Caki2 (cell line): ENCODE measurements at regions not wholly inside any gene's neighbourhood (a gene's known extent, or its start where the extent isn't known, plus 50 kb on each side); places are given as distances from the start of the nearest gene placed in this dataset.
"Not testable (repeated sequence)": the region's sequence is repeated elsewhere in the genome, so short reads cannot be mapped to it uniquely, and the experiment has no call there.

Experiments used
- DNase-seq: peaks from one replicate; pipeline ENCODE4 v3.0.0-alpha.2; 2015; ENCODE audit warnings: low read depth
- in situ Hi-C: cut with HindIII; loops from 2 replicates; pipeline ENCODE4 v1.10.0; 2016; ENCODE audit warnings: low sequenced_read_pairs, low pct_unique_long_range_greater_than_20kb, mixed read lengths

DNA sequence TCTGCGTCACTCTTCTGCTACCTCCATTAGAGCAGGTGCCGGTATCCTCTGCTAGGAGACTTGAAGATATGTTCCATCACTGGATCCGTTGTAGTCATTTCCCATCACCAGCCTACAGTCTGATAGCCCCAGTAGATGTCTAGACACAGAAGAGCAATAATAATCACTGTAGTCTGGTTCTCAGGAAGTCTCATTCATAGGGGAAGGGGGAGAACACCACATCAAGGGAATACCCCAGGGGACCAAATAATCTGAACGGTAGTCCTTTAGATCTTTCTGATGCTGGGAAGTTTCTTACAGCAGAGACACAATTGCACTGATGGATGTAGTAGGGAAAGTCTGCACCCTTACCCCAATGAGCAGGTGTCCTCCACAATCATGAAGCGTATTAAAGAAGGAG, 595.0 kb downstream of the EPHA3 start:
- DNase-seq = no peak
- in situ Hi-C loops = no loop called here

DNA sequence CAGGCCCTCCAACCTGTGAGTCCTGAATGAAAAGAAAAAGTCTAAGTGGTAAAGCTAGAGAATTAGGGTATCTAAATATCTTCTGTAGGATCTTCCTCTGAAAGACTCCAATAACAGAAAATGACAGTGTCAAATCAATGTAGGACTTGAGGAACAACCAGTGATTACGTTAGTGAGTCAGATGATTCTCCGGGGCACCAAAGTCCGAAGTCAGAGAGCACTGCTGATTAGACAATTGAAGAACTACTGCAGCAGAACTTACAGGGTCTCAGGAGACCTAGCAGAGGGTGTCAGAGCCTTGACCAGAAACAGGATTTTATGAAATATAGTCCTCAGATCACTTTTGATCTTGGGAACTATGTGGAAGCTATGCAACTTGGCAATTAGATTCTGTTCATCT, 605.8 kb downstream of the EPHA3 start:
- no peak for DNase-seq
- in situ Hi-C loops = no loop called here

DNA sequence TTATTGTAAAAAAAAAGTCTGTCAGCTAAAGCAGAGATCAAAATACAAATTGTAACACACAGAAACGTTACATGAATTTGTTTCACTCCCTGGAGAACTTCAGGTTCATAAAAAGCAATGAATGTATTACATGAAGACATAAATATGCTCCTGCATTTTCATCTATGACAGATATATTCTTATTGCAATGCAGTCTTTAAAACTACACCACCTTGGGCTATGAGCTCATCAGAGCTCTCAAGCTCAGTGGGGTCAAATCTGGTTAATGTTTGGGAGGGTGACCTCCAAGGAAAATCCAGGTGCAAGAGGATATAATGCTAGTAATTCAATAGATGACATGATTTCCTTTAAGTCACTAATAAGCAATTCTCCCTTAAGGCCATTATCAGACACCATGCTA, 606.8 kb downstream of the EPHA3 start:
- in situ Hi-C loops = no loop called here
- DNase-seq = no peak

DNA sequence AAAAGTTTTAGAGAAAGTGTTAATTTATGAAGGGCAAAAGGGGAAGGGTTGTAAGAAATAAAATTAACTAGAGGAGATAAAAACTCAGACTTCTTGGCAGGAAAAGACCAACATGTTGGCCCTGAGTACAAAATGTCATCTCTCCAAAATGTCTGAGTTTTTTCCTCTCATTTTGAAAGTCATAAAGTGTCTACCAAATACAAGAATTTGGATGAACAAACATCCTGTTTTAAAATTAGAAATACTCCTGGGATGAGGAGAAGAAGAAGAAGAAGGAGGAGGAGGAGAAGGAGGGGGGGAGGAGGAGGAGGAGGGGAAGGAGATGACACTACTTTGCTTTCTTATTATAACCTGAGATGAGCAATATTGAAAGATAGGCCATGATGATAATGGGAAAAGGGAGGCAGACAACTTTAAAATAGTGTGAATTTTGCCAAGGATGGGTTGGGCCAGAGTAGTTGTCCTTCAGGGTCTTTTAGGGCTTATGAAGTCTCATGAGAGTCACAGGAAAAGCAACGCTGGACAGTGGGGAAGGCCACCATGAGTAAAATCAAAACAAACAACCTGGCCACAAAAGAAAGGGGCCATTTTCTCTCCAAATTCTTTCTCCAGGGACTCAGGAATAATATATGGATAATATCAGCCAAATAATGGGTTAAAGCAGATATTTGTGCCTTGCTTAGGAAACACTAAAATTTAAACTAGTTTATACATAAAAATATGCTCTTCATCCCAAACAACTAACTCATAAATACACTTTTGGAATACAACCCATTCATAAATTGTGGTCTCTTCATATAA, 632.9 kb downstream of the EPHA3 start:
- DNase-seq = no peak

DNA sequence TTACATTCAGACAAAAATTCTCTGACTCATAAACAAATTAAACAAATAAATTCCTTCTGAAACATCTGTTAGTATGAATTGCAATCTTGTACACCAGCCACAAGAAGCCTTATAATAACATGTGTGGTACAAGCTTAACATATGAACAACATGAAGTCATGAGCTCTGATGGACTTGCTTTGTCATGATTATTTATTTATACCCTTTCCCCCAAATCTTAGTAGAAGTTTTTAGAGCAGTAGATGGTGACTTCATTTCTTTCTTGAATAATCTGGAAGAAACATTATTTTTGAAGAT, 633.4 kb downstream of the EPHA3 start:
- no peak for DNase-seq
- in situ Hi-C loops = no loop called here

More for the DNA sequence above, 632.9 kb downstream of the EPHA3 start:
- in situ Hi-C loops = no loop called here

DNA sequence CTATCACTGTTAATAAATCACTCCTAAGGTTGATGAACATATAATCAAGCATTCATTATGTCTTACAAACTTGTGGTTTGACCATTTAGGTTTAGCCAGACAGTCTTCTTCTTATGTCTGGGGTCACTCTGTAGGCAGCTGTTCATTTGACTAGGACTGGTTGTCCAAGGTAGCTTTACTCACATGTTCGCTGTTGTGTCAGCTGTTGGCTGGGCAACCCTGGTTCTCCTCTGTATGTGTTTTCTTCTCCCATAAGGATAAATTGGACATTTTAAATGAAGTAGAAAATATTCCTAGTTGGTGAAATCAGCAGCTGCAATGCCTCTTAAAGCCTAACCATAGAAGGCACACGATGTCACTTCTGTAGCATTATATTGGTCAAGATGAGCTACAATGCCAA, 635.1 kb downstream of the EPHA3 start:
- in situ Hi-C loops = no loop called here

DNA sequence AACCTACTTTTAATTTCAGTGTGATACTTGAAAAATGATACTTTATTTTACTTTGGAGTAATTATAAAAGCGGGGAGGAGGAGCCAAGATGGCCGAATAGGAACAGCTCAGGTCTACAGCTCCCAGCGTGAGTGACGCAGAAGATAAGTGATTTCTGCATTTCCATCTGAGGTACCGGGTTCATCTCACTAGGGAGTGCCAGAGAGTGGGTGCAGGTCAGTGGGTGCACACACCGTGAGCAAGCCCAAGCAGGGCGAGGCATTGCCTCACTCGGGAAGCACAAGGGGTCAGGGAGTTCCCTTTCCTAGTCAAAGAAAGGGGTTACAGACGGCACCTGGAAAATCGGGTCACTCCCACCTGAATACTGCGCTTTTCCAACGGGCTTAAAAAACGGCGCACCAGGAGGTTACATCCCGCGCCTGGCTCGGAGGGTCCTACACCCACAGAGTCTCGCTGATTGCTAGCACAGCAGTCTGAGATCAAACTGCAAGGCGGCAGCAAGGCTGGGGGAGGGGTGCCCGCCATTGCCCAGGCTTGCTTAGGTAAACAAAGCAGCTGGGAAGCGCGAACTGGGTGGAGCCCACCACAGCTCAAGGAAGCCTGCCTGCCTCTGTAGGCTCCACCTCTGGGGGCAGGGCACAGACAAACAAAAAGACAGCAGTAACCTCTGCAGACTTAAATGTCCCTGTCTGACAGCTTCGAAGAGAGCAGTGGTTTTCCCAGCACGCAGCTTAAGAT, 640.3 kb downstream of the EPHA3 start:
- DNase-seq, in situ Hi-C loops: not testable (repeated sequence)

More for the DNA sequence above, 635.1 kb downstream of the EPHA3 start:
- DNase-seq = no peak

DNA sequence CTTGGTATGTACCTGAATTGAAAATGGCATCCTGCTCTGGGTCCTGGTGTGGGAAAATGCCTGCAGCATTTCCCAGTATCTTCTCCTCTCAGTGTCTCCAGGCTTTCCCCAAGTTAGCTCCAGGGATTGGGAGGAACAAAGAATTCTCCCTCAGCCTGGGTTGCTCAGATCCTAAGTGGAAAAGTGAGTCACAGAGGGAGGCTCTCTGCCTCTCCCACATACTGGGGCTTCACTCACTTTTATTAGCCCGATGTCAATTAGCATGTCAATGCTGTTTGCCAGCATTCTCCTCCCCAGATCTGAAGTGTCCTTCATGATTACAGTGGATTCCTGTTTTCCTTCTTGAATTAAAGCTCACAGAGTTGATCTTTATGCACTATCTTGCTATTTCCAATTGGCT, 655.0 kb downstream of the EPHA3 start:
- in situ Hi-C loops = no loop called here
- no peak for DNase-seq

DNA sequence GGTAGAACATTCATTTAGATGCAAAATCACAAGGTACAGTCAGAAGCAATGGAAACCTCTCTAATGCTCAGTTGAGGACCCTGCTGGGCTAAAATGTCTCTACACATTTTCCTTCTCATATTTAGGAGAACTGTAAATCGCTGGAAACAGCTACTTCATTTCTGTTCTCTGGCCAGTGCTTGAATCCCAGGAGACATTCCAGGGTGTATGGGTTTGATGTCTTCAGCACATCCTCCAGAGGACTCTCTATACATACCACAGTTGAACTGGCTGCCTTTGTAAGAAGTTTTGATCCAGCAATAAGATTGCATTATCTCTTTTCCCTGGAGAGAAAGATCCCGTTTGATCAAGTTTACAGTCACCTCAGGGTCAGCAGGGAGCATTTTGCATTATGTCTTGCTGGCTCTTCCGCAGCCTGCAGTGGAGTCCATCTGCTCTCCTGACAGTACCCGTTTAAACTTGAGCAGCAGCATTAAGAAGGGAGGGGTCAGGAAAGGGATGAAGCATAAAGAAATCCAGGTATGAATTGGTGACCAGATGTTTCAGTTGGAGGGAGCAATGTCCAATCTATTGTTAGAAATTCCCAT, 676.0 kb downstream of the EPHA3 start:
- in situ Hi-C loops = no loop called here
- no peak for DNase-seq

DNA sequence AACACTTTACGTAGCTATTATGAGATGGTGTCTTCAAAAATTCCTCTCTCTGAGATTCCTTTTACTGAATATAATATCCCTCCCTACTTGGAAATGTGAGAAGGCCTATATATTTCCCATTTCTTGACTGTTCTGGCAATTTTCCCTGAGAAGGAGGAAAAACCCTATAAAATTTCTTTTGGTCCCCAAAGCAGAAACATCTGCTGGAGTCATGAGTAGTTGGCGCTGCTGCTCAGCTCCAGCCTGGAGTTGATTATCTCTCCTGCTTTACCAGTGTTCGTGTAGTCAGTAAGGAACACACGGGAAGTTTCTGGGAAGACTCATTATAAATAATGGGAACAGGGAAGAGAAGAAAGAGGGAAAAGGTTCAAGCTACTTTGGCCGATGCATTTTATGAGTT, 680.1 kb downstream of the EPHA3 start:
- in situ Hi-C loops = no loop called here
- no peak for DNase-seq

DNA sequence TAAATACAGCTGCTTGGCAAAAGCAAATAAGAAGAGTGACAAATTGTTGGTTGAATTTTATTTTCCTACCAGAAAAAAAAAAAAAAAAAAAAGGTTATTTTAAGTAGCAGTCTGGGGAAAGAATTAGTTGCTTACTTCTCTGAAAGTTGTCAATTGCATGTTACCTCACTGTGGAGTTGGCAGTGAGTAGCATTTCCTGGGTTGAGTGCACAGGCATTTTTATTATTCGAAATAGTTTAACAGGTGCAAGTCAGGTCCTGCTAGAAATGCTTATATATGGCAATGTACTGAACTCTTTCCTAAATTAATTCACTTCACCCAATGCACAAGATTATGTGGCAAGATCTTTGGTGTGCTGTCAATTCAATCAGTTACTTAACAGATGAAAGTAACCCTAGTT, 680.6 kb downstream of the EPHA3 start:
- in situ Hi-C loops = no loop called here

DNA sequence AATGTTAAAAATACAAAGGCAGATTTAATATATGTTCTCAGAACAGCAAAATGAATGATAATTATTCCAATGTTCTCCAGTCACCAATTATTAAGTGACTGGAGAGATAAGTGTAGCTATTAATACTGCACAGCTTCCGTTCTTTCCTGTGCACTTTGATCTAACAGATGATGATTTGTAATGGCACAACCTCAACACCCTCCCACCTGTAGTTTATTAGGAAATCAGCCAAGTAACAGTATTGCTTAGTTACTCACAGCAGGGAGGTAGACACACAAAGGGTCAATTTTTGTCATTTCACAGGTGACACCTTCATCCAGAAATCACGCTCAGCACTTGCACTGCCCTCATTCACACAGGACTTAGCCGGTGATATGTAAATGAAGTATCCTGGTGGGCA, 688.1 kb downstream of the EPHA3 start:
- in situ Hi-C loops = no loop called here
- DNase-seq = no peak

More for the DNA sequence above, 680.6 kb downstream of the EPHA3 start:
- DNase-seq = no peak

DNA sequence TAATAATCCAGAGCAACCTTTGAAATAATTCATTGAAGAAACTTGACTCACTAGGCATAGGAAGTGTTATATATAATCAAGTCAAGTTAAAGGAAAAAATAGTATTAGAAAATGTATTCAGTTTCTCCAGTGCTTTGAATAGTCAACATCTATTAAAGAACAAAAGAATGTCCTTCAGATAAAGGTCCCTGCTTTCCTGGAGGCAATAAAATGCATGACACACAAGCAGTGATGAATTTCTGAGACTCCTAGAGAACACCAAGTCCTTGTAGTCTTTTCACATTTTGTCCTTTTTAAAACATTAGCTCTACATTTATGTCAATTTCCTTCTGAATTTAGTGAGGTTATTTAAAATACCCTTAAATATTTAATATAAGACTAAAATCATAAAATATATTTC, 695.5 kb downstream of the EPHA3 start:
- no peak for DNase-seq
- in situ Hi-C loops = no loop called here

DNA sequence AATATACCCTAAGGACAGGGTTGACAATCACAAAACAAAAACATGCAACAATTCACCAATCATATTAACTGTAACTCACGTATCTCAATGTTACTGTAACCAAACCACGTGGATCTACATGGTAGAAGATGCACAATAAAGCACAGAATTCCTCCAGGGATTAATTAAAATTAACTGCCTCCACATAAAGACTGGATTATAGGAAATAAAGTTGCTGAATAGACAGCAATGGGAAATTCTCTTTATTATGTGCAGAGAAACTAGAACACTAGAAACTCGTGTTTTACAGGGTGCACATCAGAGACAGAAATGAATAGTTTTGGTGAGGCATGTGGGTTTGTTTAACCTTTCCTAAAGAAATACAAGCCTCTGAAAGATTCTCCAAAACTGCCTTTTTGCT, 696.3 kb downstream of the EPHA3 start:
- in situ Hi-C loops = no loop called here
- no peak for DNase-seq

DNA sequence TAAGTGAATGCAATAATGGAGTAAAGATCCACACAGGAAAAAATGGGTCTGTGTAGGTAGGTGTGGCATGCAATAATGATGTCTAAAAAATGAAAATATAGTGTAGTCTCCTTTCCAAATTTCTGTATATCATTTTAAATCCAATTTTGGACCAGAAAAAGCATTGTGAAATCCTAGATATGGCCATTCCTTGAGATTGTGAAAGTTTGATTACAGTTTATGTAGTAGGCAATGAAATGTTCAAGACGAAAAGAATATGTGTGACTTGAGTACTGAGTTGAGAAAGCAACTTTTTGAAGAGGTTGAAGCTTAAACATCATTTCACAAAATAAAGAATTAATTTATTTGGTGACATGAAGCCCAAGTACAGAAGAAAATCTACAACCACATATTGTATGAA, 698.7 kb downstream of the EPHA3 start:
- DNase-seq = no peak
- in situ Hi-C loops = no loop called here

DNA sequence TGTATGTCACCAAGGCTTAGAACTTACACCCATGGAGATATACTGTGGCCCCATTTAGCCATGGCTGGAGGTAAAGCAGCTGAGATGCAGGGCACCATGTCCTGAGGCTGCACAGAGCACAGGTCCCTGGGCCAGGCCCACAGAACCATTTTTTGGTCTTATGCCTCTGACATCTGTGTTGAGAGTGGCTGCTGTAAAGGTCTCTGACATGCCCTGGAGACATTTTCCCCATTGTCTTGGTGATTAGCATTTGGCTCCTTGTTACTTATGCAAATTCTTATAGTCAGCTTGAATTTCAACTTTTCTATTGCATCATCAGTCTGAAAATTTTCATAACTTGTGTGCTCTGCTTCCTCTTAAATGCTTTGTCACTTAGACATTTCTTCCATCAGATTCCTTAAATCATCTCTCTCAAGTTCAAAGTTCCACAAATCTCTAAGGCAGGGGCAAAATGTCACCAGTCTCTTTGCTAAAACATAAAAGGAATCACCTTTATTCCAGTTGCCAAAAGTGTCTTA, 701.3 kb downstream of the EPHA3 start:
- no peak for DNase-seq
- in situ Hi-C loops = no loop called here

DNA sequence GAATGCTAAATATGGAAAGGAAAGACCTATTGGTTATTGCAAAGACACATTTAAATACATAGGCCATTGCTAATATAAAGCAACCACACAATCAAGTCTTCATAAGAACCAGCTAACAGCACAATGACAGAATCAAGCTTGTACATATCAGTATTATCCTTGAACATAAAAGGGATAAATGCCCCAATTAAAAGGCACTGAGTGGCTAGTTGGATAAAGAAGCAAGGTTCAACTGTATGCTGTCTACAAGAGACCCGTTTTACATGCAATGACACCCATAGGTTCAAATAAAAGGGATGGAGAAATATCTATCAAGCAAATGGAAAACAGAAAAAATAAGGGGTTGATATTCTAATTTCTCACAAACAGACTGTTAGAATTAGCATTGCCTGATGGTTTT, 706.1 kb downstream of the EPHA3 start:
- in situ Hi-C loops = no loop called here
- no peak for DNase-seq

DNA sequence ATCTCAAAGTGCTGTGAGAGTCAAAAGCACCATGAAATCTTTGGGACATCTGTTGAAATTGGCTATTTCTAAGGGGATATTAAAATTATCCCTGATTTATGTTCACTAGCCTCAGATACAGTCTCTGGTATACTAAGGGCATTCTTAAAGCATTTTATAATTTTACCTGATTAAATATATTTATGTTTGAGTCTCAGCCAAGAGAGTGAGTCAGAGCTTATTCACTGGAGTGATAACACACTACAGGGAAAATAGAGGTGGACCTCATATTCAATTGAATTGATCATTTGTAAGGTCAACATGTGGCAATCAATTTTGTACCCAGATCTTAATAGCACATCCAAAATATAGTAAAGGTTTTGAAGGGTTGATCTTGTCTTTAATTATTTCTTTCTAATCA, 733.6 kb downstream of the EPHA3 start:
- in situ Hi-C loops = no loop called here
- no peak for DNase-seq

DNA sequence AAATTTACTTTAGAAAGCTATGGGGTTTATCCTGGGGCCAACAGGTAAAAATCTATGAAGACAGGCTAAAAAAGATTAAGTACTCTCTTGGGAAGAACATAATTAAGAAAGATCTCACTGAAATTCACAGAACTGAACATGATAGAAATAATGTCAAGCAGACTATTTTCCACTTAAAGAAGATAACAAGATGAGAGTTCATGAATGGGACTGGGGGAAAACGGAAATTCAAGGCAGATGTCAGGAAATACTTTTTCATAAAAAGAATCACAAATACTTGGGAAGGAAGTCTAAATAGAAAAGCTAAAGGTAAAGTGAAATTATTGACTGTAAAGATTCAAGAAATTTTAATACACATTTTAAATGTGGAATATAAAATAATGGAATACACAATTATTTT, 737.6 kb downstream of the EPHA3 start:
- in situ Hi-C loops = no loop called here

More for the DNA sequence above, 737.6 kb downstream of the EPHA3 start:
- DNase-seq = no peak
